HG02588 (cell line): ENCODE measurements at regions not wholly inside any gene's neighbourhood (a gene's known extent, or its start where the extent isn't known, plus 50 kb on each side); places are given as distances from the start of the nearest gene placed in this dataset.

ENCODE experiments used
- ATAC-seq: cut with Tn5 transposase; IDR thresholded peaks from one replicate; pipeline ENCODE4 v1.9.1; 2021; ENCODE audit warnings: mild to moderate bottlenecking, moderate library complexity; ENCODE audit not compliant: unreplicated experiment

DNA sequence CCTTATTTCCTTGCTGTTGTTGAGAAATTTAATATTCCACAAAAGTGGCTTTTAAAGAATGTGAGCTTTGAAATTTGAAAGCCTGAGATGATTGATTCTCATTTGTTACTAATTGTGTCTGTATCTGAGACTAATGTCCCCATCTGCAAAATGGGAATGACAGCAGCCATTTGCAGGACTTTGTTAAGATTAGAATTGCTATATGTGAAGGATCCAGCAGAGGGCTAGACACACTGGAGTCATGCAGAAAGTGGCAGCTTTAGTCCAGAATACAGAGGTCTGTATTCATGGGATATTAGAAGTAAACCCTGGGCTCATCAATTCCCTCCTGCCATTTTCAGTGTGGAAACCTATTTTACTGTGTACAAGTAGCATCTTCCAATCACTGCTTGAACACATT, 296.5 kb upstream of the GYPC start:
- peak; percentile 81 for ATAC-seq

DNA sequence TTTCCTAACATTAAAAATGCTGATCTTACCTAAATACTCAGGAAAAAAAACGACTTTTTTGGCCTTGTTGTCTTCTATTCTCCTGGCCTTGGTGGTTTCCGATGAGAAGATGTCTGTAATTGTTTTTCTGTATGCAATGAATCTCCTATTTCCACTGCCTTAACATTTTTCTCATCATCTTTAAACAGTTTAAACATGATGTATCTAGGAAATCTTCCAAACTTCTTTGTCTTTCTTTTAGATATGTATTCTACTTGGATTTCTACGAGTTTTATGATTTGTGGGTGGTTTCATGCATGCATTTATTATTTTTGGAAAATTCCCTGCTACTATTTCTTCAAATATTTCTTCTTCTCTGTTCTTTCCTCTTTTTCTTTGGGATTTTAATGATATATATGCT, 288.6 kb upstream of the GYPC start:
- ATAC-seq = no peak

DNA sequence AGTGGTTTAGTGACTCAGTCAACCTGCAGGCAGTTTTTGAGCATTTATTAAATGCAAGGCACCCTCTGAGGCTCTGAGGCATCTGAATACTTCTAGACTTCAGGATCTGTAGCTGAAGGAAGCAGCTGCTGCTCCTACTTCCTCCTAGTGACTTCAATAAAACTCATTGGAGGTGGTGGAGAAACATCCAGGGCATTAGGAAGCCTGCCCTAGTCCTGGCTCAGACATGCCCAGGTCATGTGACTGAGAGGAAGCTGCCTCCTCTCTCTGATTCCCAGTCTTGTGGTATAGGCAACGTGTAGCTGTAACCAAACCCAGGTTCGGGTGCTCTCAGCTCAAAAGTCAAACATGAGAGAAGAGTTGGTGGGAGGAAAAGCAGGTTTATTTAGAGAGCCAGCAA, 287.2 kb upstream of the GYPC start:
- no peak for ATAC-seq

DNA sequence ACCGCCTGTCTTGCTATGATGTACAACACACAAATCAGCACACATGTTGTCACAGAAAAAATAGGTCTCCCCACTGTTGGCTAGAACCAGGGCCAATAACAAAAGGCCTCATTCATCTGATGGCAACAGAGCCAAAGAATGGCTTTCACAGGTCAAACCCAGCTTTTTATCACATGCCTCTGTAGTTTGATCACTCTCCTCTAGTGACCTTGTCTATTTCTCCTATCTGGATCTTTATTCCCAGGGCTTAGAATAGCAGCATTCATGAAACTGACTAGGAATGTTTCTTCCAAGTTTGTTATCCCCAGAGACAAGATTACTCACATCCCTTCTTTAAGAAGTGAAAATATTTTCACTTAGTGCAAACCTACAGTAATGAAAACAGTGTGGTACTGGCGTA, 285.8 kb upstream of the GYPC start:
- no peak for ATAC-seq

DNA sequence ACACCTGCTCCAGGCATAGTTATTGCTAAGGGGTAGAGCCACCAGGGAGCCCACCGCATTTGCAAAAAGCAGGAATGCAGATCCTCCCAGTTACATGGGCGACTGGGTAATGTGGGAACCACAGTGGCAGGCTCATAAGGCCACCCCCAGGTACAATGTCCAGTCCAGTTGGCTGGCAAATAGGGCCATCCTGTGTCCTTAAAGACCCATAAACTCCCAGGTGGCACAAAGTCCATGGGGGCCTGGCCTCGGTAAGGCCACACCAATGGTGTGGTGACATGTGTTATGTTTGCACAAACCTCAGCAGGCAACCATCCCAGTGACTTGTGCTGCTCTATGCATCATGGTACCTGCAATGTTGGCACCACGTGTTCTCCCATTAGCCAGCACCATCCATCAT, 283.6 kb upstream of the GYPC start:
- ATAC-seq = no peak

DNA sequence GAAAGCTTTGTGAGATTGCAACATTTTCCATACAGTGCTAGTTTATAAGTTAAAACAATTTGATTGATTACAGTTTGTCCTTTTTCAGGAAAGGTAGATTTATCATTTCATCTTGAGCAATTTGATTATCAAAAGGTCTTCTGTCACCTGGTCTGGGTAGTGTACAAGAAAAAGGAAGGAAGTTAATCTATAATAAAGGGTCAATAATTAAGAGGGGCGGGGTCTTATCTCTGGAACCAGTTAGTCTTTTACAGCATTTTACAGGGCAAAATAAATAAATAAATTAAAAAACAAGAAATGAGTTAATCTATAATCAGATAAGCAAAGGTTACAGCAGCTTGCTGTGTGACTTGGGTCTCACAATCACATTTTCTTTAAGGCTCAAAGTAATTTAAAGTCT, 277.8 kb upstream of the GYPC start:
- no peak for ATAC-seq

DNA sequence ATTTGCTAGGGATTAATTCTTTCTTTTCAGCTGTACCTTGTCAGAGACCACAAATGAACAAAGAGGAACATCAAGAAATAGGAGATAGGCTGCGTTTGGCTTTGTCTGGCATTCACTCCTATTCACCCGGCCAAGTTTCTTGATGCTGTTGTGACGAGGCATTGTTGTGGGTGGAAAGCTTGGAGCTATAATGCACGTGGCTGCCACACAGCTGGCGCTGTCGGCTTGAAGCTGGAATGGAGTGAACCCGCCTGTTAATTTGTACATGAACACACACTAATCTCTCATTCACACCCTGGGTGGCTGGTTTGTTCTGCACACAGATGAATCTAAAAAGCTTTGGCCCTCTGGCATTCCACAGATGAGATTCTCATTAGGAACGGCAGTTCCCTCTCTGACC, 274.9 kb upstream of the GYPC start:
- ATAC-seq = no peak

DNA sequence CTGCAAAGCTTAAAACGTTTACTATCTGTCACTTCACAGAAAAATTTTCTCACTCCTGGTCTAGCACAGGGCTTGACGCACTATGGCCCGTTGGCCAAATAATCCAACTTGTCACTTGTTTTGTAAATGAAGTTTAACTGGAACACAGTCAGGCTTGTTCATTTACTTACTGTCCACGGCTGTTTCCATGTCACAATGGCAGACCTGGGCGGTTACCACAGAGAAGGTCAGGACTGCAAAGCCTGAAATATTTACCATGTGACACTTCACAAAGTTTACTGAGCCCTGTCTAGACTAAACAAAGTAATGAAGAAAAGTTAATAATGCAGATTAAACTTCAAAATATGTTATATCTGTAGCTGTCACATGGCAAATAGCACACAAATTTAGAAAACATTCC, 273.0 kb upstream of the GYPC start:
- ATAC-seq = no peak

DNA sequence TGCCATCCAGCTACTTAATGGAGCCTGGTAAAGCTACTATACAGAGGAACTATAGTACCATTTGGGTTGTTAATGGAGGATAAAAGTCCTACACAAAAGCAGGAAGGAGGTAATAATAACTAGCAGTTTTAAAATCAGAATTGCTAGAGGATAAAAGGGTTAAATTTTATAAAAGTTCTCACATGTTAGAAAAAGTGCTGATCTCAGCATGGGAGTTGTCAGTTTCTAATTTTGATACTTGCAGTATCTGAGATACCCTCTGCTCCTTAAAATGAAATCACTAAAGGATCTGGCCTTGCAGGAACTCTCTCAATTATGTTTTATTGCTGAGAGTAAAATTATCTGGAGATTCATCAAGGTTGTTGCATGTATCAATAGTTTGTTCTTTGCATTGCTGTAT, 272.2 kb upstream of the GYPC start:
- no peak for ATAC-seq

DNA sequence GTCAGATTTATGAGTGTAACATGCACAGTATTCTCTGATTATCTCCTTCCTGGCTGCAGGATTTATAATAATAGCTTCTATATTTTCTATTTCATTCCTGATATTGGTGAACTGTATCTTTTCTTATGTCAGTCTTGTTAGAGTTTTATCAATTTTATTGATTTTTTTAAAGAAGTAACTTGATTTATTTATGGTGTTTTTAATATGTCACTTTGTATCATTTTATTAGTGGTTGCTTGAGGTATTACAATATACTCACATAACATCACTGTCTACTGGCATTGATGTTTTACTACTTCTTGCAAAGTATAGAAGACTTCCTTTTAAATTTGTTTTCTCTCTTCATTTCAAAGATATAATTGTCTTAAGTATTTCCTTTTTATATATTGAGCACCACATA, 270.5 kb upstream of the GYPC start:
- ATAC-seq = no peak

DNA sequence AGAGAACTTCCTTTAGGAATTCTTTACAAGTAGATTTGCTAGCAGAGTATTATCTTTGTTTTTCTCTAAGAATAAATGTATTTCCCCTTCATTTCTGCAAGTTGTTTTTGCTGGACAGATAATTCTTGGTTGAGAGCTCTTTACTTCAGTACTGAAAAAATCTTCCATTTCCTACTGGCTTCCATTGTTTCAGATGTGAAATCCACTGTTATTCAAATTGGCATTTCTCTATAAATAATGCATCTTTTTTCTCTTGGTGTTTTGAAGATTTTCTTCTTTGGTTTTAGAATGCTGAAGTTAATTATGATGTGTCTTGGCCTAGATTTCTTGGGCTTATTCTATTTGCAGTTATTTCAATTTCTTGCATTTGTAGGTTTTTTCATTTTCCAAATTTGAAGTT, 270.0 kb upstream of the GYPC start:
- ATAC-seq = no peak

DNA sequence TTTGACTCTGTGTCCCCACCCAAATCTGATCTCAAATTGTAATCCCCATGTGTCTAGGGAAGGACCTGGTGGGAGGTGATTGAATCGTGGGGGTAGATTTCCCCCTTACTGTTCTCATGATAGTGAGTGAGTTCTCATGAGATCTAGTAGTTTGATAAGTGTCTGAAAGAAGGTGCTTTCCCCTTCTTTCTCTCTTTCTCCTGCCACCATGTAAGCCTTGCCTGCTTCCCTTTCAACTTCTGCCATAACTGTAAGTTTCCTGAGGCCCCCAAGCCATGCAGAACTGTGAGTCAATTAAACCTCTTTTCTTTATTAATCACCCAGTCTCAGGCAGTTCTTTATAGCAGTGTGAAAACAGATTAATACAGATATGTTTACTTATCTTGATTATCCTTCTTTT, 266.5 kb upstream of the GYPC start:
- no peak for ATAC-seq

DNA sequence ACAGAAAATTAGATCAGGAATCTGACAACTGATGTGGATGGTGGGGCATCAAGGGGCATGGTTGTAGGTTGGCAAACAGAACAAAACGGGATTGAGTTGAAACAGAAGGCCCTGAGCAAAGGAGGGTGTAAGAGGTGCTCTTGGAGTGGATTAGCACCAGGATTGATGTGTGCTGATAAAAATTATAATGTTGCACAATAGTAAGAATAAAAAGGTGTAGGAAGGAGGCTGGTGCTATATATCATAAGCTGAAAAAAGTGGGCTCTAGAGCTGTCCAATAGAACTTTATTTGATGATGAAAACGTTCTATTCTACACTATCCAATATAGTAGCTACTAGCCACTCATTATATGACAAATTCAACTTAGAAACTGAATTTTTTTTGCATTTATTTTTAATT, 263.1 kb upstream of the GYPC start:
- ATAC-seq = no peak

DNA sequence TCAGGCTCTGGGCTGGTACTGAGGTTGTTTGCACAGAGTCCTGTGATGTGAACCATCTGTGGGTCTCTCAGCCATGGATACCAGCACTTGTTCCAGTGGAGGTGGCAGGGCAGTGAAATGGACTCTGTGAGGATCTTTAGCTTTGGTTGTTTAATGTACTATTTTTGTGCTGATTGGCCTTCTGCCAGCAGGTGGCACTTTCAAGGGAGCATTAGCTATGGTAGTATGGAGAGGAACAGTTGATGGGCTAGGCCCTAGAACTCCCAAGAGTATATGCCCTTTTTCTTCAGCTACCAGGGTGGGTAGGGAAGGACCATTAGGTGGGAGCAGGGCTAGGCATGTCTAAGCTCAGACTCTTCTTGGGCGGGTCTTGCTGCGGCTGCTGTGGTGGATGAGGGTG, 257.0 kb upstream of the GYPC start:
- ATAC-seq = no peak

DNA sequence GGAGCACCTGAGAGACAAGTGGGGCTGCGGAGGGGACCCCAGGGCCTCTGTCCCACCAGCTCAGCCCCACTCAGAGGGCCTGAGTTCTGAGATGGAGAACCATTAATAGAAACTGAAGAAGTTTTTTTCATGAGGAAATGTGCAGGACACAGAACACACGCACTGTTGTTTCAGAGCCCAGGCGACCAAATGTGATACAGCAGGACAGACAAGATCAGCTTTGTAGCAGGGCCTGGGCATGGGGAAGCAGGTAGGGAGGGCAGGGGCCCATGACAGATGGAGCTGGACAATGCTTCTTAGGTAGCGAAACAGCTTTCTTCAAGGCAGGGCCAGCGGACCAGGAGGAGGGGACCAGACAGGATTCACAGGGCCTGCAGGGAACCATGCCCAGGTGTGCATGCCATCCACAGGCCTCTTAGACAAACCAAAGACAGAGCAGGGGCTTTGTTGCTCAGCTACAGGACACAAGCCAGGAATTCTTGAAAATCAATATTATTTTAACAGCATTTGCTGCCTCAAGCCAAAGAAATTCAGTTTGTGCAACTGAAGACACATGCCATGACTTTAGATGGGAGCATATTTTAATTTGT, 252.8 kb upstream of the GYPC start:
- no peak for ATAC-seq

DNA sequence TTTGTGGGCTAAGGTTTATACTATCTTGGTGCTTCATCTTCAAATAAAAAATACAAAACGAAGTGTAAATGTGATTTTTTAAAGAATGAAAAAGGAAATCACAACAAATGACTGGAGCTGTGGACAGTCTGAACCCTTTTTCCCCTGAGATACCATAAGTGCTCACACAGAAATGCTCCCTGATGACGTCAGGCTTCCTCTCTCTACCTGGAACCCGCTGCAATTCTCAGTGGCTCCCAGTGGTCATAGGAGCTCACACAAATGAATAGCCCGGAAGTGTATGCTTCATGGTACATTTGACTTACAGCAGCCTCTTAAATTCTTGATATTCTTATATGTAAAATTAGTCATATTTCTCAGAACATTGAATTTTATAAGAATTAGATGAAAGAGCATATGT, 249.7 kb upstream of the GYPC start:
- no peak for ATAC-seq

DNA sequence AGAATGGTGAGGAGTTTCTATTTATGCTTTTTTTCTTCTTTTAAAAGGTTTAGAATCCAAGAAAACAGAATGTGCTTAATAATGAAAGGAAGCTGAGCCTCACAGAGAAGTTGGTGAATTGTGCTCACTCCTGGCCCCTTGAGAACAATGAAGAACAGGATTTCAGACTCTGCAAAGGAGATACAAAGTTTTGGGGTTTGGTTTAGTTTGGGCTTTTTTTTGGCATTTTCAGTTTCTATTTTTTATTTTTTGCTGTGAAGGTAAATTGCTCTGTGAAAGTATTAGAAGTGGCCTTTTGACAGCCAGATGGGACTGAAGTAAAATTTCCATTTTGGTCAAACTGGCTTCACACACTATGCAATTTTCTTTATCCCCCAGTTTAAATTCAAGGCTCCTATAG, 247.3 kb upstream of the GYPC start:
- ATAC-seq = no peak

DNA sequence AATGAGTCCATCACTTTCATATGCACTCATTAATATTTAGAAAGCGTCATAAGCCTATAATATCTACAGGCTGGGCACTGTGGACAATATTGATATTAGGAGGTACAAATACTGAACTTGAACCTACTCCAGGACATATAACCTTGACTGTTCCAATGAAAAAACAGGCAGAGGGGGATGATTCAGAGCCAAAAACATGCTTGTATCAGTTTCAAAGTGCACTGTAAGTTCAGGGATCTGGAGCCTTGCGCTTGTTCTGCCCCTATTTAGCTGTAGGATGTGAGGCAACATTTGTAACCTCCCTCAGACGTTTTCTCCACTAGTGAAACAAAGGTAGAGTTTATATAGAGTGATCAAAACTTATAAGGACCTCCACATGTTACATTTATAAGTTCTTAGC, 246.1 kb upstream of the GYPC start:
- ATAC-seq = no peak

DNA sequence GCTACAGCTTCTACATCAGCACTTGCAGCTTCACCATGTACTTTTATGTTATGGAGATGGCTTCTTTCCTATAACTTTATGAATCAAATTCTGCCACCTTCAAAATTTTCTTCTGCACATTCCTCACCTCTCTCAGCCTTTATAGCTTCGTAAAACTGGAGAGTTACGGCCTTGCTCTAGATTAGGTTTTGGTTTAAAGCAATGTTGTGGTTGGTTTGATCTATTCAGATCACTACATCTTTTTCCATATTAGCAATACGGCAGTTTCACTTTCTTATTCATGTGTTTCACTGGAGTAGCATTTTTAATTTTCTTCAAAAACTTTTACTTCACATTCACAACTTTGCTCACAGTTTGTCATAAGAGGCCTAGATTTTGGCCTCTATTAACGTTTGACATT, 242.9 kb upstream of the GYPC start:
- no peak for ATAC-seq

DNA sequence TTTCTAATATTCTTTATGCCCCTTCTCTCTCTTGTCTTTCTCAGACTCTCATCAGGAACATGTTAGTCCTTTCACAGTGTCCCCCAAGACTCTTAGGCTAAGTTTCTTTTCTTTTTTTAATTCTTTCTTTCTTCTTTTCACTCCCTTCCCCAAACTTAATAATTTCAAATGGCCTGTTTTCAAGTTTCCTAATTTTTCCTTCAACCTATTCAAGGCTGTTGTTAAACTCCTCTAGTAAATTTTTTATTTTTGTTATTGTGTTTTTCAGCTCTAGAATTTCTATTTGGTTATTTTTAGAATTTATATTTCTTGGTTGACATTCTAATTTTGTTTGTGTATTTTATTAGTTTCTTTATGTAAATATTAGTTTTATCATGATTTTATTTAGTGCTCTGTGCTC, 236.6 kb upstream of the GYPC start:
- ATAC-seq = no peak

DNA sequence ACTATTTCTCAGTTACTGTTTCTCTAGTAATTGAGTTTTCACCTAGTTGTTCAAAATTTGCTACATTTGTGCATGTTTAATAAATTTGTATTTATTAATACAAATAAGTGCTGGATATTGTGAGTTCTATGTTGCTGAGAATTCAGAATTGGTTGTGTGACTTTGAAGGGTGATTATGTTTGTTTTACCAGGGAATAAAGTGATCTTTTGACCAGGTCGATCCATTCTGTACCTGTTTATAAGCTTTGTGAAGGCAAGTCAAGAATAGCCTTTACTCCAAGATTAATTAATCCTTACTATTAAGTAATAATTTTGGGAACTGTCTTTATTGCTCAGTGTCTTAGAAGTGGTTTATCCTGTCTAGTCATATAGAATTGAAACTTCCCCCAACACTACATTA, 230.0 kb upstream of the GYPC start:
- ATAC-seq = no peak

DNA sequence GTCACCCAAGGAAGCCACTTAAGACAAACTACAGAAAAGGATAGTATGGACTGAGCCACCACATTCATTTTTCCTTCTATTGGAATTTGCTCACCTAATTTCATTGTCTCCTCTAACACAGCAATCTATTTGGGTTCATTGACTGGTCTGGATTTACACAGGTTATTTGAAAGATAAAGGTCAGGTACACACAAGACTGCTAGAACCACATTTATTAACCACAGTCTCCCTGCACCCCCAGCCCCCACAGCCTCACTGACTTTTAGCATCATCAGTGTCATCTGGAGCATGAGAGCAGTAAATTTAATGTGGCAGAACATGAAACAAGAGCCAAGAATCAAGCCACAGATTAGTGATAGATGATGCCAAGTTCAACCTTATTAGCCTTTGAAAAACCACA, 226.9 kb upstream of the GYPC start:
- ATAC-seq = no peak

DNA sequence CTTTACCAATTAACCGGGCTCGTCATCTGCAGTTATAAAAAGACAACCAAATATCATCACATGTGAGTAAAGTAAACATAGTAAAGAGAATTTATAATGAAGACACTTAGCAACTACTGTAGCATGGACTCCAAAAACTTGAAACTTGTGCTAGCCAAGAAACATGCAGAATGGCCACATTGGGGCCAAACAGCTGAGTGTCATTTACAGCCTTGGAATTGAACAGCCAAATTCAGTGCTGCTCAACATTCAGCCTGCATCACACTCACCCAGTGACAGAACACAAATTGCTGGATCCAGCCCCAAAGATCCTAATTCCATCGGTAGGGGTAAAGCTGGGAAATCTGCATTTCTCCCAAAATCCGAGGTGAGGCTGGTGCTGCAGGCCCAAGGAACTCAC, 224.8 kb upstream of the GYPC start:
- no peak for ATAC-seq

DNA sequence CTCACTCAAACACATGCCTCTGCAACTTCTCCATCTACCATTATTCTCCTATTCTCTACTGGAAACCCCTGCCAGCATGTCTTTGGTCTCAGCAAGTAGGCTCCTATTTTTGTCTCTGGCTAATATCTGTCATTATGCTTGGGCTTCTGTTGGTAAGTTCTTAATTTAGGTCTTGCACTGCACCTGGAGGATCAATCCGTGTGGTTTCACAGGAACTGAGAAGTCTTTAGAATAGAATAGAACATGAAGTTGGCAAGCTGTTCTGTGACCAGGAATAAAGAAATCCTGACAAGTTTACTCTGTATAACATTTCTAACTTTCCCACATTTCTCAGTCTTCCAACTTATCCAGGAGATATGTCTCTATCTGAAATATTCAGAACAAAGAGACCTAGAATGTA, 219.5 kb upstream of the GYPC start:
- no peak for ATAC-seq
